ENCODE measurements at regions not wholly inside any gene's neighbourhood (a gene's known extent, or its start where the extent isn't known, plus 50 kb on each side); places are given as distances from the start of the nearest gene placed in this dataset.
"Not testable (repeated sequence)": the region's sequence is repeated elsewhere in the genome, so short reads cannot be mapped to it uniquely, and the experiment has no call there.

GRCh38 chr9:124084087-124084486, 72.5 kb downstream of the LHX2 start:
- DNase-seq (ENCODE audit: low read depth, low spot score) = no peak
- H3K27ac ChIP-seq = no peak overlapping the region

GRCh38 chr9:124087226-124087625, 75.7 kb downstream of the LHX2 start:
- no peak for DNase-seq (ENCODE audit: low read depth, low spot score)
- no peak overlapping the region for H3K27ac ChIP-seq

- DNase-seq (ENCODE audit: low read depth, low spot score) = no peak
- no peak overlapping the region for H3K27ac ChIP-seq
Observed at GRCh38 chr9:124088476-124088837, 76.9 kb downstream of the LHX2 start.

GRCh38 chr9:124089631-124090488, 78.3 kb downstream of the LHX2 start:
- not testable (repeated sequence) for DNase-seq (ENCODE audit: low read depth, low spot score); H3K27ac ChIP-seq

- no peak for DNase-seq (ENCODE audit: low read depth, low spot score)
- no peak overlapping the region for H3K27ac ChIP-seq
Observed at GRCh38 chr9:124098141-124098905, 86.8 kb downstream of the LHX2 start.

- no peak for DNase-seq (ENCODE audit: low read depth, low spot score)
- no peak overlapping the region for H3K27ac ChIP-seq
Observed at GRCh38 chr9:124099860-124100259, 88.3 kb downstream of the LHX2 start.

GRCh38 chr9:124101215-124101968, 89.8 kb downstream of the LHX2 start:
- H3K27ac ChIP-seq = no peak overlapping the region
- no peak for DNase-seq (ENCODE audit: low read depth, low spot score)

GRCh38 chr9:124101969-124102345, 90.4 kb downstream of the LHX2 start:
- no peak for DNase-seq (ENCODE audit: low read depth, low spot score)
- no peak overlapping the region for H3K27ac ChIP-seq

GRCh38 chr9:124102363-124102762, 90.8 kb downstream of the LHX2 start:
- no peak for DNase-seq (ENCODE audit: low read depth, low spot score)
- peak overlapping the region; percentile 57 for H3K27ac ChIP-seq

- no peak overlapping the region for H3K27ac ChIP-seq
- DNase-seq (ENCODE audit: low read depth, low spot score) = no peak
Observed at GRCh38 chr9:124105266-124105665, 93.7 kb downstream of the LHX2 start.

GRCh38 chr9:124108216-124108615, 96.6 kb downstream of the LHX2 start:
- no peak overlapping the region for H3K27ac ChIP-seq
- no peak for DNase-seq (ENCODE audit: low read depth, low spot score)

GRCh38 chr9:124110307-124110915, 98.8 kb downstream of the LHX2 start:
- DNase-seq (ENCODE audit: low read depth, low spot score) = no peak
- H3K27ac ChIP-seq = no peak overlapping the region

- no peak for DNase-seq (ENCODE audit: low read depth, low spot score)
- no peak overlapping the region for H3K27ac ChIP-seq
Observed at GRCh38 chr9:124116683-124117363, 105.3 kb downstream of the LHX2 start.

GRCh38 chr9:124118894-124119293, 107.3 kb downstream of the LHX2 start:
- H3K27ac ChIP-seq = no peak overlapping the region
- DNase-seq (ENCODE audit: low read depth, low spot score) = no peak

GRCh38 chr9:124120272-124120671, 108.7 kb downstream of the LHX2 start:
- no peak for DNase-seq (ENCODE audit: low read depth, low spot score)
- H3K27ac ChIP-seq = no peak overlapping the region

- DNase-seq (ENCODE audit: low read depth, low spot score) = no peak
- H3K27ac ChIP-seq = no peak overlapping the region
Observed at GRCh38 chr9:124121725-124122124, 110.2 kb downstream of the LHX2 start.

- H3K27ac ChIP-seq = no peak overlapping the region
- no peak for DNase-seq (ENCODE audit: low read depth, low spot score)
Observed at GRCh38 chr9:124122321-124122720, 110.8 kb downstream of the LHX2 start.

- DNase-seq (ENCODE audit: low read depth, low spot score) = no peak
- no peak overlapping the region for H3K27ac ChIP-seq
Observed at GRCh38 chr9:124122813-124123462, 111.4 kb downstream of the LHX2 start.

GRCh38 chr9:124123621-124124020, 112.1 kb downstream of the LHX2 start:
- H3K27ac ChIP-seq = not testable (repeated sequence)

More at GRCh38 chr9:124123621-124124020, 112.1 kb downstream of the LHX2 start:
- DNase-seq (ENCODE audit: low read depth, low spot score) = not testable (repeated sequence)
